ENCODE measurements at regions not wholly inside any gene's neighbourhood (a gene's known extent, or its start where the extent isn't known, plus 50 kb on each side); places are given as distances from the start of the nearest gene placed in this dataset.
"Not testable (repeated sequence)": the region's sequence is repeated elsewhere in the genome, so short reads cannot be mapped to it uniquely, and the experiment has no call there.

DNA sequence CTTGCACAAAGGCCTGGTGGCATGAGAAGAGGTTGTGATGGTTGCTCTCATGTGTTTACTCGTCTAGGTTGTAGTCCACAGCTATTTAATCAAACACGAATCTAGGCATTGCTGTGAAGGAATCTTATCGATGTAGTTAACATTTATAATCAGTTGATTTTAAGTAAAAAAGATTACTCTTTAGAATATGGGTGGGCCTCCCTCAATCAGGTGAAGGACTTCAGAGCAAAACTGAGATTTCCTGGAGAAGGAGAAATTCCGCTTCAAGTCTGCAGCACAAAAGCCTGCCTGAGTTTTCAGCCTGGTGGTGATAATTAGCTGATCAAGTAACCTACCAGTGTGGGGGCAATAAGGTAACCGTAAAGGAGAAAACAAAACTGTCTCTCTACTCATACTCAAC is 523.6 kb downstream of the GRIN2A start:
- no peak for DNase-seq

DNA sequence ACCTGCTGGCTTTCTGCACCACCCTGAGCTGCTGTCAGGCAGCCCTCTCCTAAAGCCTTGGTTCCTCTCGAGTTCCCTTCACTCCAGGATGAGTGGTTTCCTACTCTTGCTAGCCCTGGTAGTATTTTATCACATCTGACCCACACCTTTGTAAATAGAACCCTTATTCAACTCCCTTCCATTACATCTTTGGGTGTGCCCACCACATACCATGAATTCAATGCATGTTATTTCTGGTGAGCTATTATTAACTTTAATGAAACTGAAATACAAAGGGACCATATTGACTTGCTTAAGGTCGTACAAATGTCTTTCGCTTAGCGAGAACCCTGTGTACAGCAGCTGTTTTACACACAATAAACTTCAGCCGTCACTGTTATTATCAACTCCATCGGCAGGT is 521.3 kb downstream of the GRIN2A start:
- no peak for DNase-seq

DNA sequence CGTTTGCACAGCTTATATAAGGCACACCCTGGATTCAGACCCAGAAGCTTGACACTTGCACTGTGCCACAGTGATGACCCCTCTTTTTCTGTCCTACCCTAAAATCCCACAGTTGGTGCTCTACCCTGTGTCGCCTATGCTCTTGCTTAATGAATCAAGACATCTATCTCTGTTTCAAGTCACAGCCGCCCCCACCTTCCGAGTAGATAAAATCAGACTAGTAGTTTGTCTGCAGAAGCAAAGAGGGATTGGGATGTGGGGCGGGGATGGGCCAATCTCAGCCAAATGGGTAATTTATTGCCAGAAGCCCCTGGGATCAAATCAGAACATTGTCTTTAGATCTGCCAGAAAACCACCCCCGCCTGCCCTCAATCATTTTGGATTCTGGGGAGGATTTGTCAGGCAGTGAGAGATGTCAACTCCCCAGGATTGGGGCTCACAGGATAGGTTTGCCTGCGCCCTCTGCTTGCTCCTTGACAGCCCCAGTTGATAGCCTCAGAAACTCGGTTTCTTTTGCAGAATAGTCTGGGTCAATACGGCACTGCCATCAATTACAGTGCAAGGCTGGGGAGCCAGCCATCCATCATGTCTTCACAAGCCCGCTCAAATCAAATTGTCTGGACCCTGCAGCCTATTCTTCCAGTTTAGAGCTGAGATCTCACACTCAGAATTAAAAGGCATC is 520.8 kb downstream of the GRIN2A start:
- DNase-seq, result no peak

DNA sequence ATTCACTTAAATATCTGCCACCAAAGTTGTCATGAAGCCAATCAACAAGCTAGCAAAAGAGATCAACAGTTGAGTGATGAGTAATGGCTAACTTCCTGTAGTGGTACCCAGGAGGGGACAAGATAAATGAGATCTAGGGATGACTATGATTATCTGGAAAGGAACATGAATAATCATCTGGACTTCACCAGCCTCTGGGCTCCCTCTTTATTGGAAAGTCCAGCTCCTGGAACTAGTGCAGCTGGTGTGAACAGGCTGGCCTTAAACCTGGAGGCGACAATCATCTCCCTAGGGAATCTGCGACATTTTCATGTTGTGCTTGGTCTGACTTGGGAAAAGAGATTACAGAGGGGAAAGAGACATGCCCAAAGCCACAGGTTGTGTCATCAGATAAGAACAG is 518.6 kb downstream of the GRIN2A start:
- no peak for DNase-seq

DNA sequence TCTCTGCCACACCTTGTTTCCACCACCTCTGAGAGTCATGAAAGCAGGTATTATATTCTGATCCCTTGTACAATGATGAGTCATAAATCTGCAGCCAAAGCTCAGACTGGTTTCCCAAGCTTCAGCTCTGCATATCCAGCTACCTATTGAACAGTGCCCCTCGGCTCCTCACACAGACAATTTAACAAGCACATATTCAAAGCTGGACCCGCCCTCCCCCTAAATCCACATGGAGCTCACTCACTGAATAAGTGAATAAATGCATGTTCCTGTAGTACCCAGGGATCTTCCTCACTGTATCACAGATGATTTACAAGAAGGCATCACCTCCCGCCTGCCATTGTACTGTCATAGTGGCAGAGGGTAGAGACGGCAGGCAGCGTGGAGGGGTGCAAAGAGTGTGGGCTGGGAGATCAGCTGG is 516.4 kb downstream of the GRIN2A start:
- no peak for DNase-seq

DNA sequence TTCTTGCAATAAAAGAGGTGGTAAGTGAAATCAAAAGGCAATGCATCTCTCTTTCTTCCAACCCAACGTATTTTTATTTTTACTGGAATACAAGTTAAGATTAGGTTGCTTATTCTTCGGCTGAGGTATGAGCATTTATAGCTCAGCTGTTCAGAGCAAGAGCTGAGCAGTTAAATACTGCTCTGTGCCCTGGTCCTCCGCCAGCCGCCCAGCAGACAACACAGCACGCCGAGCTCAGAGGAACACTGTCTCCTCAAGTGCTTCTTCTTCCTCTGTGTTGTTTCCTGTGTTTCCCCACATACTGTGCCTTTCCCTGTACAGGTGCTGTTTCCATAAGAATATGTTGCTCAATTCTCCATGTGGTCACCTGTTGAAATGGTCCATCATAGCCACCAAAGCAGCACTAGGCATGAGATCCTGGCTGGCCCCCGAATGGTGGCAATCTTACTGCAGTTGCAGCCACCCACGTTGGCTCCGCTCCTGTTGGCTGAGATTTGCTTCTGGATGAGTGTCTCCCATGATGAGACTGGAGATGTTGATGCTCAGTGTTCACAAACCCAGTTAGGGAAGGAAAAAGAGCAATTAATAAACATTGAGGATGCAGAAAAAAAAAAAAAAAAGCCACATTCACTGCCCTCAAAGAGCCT is 515.3 kb downstream of the GRIN2A start:
- DNase-seq, result no peak

DNA sequence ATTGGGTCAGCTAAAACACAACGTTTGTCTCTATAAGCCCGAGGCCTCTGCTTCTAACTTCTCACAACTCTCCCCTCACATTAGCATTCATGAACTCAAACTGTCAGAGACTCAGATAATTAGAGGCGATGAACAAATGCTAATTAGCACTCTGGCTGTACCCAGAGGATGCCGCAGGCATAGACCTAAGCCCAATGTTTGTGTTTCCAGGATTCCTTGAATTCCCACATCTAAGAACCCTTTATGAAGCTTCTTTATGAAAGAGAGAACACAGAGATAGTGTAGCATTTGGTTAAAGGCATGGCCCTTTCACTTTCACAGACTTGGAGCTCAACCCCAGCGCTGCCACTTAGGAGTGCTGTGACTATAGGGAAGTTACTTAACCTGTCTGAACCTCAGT is 512.2 kb downstream of the GRIN2A start:
- no peak for DNase-seq

DNA sequence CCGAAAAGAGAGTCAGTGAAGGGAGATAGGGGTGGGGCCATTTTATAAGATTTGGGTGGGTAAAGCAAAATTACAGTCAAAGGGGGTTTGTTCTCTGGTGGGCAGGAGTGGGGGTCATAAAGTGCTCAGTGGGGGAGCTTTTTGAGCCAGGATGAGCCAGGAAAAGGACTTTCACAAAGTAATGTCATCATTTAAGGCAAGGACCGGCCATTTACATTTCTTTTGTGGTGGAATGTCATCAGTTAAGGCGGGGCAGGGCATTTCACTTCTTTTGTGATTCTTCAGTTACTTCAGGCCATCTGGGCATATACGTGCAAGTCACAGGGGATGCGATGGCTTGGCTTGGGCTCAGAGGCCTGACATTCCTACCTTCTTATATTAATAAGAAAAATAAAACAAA is 511.6 kb downstream of the GRIN2A start:
- DNase-seq, result not testable (repeated sequence)

DNA sequence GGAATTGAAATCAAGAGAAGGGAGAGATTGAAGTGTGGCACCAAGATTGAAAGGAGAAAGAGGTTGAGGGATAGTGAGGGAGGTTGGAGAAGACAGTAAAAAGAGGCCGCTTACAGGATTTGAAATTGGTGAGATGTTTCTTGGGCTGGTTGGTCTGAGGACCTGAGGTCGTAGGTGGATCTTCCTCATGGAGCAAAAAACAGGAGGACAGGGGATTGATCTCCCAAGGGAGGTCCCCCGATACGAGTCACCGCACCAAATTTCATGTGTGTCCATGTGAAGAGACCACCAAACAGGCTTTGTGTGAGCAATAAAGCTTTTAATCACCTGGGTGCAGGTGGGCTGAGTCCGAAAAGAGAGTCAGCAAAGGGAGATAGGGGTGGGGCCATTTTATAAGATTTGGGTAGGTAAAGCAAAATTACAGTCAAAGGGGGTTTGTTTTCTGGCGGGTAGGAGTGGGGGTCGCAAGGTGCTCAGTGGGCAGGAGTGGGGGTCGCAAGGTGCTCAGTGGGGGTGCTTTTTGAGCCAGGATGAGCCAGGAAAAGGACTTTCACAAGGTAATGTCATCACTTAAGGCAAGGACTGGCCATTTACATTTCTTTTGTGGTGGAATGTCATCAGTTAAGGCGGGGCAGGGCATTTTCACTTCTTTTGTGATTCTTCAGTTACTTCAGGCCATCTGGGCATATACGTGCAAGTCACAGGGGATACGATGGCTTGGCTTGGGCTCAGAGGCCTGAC is 505.5 kb downstream of the GRIN2A start:
- not testable (repeated sequence) for DNase-seq

DNA sequence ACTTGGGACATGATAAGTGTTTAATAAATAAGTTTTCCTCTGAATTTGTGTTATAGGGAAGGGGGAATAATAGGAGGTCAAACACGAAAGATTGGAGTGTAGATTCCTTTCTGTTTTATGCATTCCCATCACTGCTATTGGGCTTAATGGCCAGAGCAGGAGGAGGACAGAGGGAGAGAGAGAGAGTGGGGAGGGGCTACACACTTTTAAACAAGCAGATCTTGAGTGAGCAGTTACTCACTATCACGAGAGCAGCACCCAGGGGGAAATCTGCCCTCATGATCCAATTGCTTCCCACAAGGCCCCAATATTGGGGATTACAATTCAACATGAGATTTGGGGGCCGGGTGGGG is 505.0 kb downstream of the GRIN2A start:
- DNase-seq, result no peak

DNA sequence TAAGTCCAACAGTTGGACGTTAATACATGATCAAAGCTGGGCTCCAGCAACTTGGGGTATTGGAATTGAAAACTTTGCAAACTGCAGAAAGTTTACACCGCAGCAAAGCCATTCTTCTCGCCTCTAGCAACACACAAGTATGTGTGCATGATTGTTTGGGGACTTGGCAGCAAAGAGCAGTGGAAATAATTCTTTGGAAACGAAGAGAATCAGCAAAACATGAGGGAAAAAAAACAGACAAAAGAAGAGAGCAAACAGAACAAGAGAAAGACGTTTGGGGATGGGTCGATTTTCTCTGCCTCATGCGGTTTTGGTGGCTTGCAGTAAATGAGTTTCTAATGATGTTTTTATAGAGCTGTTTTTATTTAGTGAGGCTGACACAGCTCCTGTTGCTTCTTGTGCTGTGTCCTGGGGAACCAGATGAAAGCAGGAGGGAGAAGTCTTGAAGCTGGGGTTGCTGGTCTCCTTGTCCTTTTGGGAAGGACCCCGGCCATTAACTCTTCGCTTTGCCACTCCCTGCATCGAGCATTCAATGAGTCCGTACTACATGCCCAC is 502.9 kb downstream of the GRIN2A start:
- DNase-seq, result no peak

DNA sequence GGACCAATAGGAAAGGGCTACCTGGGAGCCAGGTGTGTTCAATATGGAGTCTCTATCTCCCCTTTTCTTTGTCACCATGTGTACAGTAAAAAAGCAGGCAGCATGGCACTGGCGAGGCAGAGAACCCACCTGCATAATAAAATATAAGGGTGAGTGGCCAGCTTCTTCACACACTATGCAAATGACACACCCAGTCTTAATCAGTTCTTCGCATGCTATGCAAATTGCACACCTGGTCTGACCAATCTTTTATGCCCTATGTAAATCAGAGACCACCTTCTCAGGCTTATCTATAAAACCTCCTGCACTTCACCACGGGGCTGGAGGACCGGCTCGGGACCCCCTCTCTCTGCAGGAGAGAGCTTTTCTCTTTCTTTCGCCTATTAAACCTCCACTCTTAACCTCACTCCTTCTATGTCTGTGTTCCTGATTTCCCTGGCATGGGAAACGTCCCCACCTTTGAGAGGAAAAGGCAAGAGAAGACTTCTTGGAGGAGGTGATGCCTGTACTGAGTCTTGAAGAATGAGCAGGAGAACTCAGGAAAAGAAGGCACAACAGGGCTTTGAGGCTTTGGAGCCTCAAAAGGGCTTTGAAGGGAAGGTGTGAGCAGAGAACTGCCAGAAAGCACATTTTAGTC is 502.1 kb downstream of the GRIN2A start:
- DNase-seq, result no peak

DNA sequence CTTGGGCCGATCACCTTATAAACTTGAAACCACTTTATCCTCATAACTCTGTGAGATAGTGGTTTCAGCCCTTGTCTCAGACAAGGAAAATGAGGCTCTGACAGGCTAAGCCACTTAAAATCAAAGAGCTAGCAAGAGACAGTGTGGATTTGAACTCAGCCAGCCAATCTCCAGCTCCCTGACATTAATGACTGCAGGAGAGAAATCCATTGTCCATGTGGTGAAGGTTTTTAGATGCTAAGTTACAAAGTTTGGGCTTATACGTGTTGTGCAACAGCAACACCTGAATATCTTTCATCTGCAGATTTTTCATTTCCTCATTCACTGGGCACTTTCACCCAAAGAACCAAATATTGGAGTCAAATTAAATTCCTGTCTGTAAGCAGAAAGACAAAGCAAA is 501.3 kb downstream of the GRIN2A start:
- DNase-seq, result no peak

DNA sequence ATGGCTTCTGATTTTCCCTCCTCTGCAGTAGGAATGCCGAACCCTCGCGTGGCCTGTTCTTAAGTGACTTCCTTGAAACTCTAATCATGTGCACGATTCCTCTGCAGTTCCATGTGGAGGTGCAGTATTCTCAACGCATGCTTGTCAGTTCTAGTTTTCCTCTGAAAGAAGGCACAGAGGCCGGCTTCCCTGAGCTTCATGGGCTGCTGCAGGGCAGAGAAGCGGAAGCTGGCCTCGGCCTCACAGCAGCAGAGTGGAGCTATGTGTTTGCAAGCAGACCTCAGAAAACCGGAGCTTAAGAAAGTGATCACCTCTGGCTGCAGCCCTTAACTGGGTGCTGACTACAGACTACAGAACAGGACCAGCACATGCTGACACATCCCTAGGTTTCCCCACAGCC is 500.7 kb downstream of the GRIN2A start:
- DNase-seq, result no peak

DNA sequence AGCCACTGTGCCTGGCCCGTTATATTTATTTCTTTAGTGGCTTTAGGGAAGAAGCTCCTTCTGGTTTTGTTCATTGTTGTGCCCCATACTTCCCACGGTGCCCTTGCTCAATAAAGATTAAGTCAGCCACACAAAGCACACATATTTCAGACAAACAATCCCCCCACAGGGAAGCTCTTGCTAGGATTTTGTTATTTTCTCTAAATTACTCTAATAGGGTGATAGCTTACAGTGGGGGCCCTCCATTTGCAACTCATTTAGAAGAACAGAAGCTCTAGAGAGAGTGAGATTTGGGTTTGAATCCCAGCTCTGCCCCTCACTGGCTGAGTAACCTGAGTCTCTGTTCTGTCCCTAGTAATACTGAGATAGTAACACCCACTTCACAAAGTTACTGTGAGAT is 499.9 kb downstream of the GRIN2A start:
- no peak for DNase-seq

DNA sequence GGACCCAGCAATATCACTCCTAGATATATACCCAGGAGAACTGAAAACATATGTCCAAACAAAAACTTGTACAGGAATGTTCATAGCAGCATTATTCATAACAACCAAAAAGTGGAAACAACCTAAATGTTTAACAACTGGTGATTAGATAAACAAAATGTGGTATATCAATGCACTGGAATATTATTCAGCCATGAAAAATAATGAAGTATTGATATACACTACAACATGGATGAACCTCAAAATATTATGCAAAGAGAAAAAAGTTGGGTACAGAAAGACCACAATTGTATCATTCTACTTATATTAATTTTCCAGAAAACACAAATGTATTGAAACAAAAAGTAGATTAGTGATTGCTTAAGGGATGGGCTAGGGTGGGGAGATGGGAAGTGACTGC is 498.6 kb downstream of the GRIN2A start:
- DNase-seq, result no peak

DNA sequence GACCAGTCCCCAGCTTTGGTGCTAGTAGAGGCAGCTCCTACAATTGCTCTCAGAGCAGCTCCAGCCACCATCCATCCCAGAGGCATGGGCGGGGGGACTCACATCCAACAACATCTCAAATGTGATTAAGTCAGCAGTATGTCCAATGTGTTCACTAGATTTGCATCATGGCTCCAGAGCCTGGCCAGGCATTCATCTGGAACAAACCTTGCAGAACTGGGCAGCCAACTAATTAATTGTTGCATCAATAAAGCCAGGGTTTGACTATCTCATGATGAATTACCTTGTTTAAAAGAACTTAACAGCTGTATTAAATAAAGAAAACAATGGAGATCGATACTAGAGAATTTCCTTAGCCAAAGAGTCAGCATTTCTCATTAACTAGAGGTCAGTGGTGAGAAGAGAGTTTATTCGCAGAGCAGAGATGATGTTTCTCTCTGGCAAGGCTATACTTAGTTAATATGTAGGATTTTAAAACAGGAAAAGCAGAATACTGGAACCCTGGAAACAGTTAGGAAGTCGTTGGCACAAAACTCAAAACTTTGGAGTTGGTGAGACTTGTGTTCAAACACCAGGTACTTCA is 494.4 kb downstream of the GRIN2A start:
- no peak for DNase-seq

DNA sequence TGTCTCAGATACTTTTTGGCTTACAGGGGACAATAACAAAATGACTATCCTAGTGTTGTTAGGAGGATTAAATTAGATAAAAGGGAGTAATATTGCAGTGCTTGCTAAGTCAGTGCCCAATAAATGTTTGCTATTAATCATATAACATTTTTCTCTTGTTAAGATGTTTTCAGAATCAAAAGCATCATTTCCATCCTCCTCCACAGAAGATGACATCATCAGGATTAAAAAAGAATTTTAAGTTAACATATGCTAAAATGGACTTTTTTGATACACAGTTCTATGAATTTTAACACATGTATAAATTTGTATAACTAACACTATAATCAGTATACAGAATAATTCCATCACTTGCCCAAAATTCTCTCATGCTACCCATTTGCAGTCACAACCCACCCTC is 492.6 kb downstream of the GRIN2A start:
- no peak for DNase-seq

DNA sequence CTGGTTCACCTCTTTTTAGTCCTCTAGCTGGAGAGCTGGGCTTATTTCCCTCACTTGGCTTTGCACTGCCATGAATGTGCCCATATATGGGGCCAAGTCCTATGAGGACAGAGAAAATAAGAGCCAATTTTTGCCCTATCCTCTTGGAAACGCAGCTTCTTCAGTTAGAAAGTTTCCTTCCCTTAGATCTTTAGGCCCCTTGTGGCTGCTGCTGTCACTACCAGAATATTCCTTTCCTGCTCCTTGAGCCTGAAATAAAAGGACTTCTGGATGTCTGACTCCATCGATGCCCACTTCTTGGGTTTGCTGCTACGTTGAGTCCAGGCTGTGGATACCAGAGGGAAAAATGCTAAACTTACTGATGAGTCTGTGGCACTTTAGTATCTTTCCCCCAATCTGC is 487.1 kb downstream of the GRIN2A start:
- DNase-seq, result no peak

Data from HCEC 1CT (cell line).